GM19025 (cell line): ENCODE measurements at regions not wholly inside any gene's neighbourhood (a gene's known extent, or its start where the extent isn't known, plus 50 kb on each side); places are given as distances from the start of the nearest gene placed in this dataset.

Experiments
- ATAC-seq: cut with Tn5 transposase; IDR thresholded peaks from one replicate; pipeline ENCODE4 v1.9.1; 2021; ENCODE audit warnings: mild to moderate bottlenecking, low read depth, moderate library complexity; ENCODE audit not compliant: unreplicated experiment

DNA sequence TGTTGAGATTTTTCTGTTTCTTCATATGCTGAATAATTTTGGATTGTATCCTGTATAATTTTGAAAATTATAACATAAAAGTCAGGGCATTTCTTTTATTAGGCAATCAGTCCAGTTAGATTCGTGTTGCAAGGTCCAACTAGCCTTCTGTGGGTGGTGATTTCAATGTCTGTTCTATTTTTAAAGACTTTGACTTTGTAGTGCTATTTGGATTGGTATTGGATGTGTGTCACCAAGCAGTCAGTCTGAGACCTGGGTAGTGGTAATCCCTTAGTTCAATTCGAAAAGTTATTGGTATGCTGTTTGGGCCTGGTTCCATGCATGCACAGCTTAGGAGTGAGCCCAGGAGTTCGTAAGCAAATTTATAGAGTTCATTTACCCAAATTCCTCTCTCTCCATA lies 82.2 kb downstream of the EPDR1 start:
- ATAC-seq: no peak

DNA sequence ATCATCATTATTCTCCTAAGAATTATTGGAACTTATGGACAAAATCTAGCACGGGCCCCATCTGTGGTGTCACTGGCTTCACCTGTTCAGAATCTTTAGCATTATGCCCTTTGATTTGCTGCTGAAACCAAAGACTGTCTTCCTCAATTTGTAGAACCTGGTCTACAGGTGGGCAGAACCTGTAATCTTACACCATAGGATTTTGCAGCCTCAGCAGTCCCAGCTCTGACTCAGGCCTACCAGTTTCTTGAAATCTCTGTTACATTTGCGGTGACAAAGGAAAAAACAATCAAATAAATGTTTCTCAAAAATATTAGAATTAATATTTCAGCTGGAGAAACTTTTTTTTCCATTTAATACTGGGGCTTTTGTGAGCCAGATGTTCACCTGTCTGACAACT lies 86.1 kb downstream of the EPDR1 start:
- no peak for ATAC-seq

DNA sequence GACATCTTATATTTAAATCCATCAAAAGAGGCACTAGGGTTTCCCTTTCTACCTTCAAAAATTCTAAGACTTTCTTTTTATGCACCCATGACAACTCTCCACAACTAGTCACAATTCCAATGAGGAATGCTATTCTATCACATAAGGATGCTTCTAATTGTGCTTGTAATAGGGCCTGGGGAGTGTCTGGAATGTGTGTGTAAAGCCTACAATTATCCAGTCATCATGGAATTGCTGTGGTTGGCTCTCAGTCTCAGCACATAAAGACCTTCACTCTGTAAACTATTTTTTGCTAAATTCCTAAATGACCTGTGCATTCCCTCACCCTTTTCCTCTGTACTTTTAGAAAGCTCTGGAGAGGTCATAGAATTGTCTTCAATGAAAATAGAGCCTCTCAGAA lies 86.7 kb downstream of the EPDR1 start:
- ATAC-seq: no peak

DNA sequence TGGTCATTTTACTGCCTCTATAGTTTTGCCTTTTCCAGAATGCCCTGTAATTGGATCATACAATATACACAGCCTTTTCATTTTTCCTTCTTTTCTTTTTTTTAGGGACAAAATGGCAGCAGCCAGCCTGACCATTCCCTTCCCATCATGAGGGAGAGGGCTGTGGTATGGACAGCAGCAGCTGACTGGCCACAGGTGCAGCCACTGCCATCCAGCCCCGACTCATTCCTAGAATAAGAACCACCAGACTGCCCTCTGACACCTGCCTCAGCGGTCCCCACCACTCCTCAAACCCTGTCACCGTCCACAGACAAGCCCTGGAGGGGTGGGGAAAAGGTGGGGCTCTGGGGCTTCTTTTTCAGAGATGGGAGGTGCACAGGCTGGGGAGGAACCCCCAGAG lies 92.8 kb downstream of the EPDR1 start:
- no peak for ATAC-seq

DNA sequence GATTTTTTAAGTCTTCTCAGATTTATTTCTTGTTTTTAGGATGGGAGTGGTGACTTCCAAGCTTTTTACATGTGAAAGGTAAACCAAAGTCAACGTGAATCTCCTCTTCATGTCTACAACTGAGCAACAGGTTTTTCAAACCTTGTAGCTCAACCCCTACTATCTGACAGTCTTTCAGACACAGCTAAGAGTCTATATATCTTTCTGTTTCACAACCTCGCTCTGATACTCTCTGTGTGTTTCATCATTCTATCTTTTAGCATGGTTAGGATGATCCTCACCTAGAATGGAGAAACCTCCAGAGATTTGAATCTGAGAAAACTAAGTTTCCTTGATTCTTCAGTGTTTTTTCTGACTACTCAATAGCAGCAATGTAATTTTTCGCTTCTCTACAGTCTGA lies 96.1 kb downstream of the EPDR1 start:
- peak; percentile 50 for ATAC-seq

DNA sequence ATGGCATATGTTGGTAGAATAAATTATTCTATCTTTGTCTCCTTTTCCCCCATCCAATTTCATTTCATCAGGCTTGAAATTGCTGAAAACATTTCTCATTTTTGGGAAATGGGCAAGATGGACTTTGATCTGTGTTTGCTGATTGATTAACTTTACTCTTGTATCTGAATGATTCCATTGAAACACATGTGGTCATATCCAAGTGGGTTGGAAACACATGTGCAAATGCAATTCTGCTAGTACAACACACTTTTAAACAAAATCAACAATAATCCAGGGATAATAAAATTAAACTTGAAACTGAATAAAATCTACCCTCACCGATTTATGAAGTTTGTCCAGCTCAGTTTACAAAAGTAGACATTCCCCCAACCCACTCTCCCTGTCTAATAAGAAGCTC lies 96.9 kb downstream of the EPDR1 start:
- no peak for ATAC-seq

DNA sequence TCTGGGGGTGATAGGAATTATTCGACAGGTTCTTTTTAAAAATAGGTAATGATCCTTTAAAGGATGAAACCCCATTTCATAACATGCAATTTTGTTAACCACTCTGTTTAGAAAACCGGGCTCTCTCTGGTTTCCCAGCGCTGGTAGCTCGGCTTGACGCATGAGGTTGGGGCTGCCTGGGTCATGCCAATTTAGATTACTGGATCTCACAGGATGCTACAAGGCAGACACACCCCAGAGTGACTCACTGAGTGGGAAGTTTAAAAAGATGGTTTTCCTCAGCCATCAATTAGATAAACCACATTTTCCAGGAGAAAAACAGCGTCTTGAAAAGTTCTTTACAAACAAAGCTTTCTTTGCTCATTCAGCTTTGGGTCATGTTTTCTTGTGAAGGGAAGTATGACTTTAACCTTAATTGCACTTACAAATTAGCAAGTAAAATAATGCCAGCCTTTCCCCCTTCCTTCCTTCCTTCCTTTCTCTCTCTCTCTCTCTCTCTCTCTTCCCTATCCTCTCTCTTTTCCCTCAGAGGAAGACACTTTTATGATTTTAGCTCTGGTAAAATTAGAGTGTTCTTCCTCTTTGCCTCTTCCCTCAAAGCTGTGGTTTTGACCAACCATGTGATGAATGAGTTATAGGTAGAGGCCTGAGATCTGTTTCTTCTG lies 99.8 kb downstream of the EPDR1 start:
- ATAC-seq: no peak

DNA sequence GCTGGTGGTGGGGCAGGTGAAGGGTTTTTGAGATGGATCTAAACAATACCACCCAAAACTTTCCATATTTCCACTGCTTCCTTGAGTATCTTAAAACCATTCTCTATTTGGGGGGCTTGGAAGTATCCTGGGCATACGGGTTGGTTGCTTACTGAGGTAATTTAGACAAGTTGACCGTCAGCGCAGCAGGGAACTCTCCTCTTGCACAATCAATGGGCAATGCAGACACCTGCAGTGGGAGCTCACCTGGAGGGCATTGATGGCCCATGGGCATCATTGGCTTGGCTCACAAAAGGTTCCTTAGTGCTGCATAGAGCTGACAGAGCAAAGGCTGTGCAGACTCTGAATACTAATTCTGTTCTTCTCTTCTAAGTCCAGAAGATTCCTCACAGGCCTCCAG lies 101.5 kb downstream of the EPDR1 start:
- ATAC-seq: no peak

DNA sequence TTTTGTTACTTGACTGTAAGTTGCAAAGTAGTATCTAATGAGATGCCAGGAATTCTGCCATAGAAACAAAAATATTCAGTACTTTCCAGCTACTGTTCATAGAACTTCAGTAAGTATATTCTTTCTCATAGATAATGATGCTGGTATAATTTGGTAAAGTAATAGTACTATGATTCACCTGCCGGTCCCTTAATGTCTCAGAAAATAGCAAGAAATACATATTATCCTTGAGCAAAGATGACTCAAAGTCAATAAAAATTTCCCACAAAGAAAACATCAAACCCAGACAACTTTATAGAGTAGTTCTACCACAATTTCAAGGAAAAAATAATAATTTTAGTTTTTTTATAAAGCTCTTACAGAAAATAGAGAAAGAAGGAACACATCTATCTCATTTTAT lies 105.4 kb downstream of the EPDR1 start:
- ATAC-seq: no peak

DNA sequence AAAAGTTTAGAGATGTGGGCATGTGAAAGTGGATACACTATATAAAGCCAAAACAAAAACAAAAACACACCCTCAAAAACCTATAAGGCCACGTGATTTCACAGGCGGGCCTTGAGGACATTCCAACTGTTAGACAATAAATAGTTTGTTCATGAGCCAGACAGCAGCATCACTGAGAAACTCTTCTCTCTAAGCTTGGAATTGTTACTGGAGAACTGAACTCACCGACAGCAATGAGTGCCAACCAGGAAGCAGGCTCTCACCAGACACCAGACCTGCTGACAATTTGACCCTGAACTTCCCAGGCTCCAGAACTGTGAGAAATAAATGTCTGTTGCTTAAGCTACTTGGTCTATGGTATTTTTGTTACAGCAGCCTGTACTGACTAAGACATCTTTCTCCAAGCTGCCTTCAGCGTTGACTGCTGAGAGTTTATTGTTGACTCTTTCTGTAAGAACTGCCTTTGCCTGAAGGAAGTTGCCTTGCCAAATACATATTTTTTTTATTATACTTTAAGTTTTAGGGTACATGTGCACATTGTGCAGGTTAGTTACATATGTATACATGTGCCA lies 107.5 kb downstream of the EPDR1 start:
- no peak for ATAC-seq

DNA sequence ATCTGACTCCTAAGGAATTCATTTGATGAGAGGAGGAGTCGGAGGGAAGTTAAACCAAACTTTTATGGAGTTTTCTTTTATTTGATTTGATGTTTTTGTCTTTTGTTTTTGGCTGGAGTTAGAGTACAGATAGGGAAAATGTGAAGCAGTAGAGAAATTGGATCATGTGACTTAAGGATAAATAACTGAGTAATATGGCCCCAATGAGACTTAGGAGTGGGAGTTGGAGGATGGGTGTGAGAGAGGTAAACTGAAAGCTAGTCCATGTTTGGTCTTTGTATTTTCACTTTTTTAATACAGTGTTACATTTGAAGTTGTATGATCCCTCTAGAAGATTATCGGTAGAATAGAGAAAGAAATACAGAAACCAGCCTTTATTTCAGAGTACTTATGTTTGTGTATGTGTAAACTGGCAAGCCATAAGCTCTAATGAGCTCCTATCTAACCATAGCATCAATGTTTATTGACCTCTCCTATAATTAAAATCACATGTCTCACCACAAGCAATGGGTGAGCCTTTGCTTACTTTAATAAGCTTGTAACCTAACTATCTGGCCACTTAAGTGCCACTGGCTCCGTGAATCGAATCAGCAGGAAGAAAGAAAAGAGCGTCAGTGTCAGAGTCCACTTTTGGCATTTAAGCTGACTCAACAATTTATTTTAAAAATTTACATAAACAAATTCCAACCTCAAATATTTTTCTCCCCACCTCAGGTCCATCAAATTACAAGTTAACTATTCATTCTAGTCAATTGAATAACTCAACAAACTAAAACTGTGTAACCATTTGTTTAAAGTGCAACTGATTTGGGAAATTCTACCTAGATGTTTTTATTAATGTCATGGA lies 113.8 kb downstream of the EPDR1 start:
- no peak for ATAC-seq

DNA sequence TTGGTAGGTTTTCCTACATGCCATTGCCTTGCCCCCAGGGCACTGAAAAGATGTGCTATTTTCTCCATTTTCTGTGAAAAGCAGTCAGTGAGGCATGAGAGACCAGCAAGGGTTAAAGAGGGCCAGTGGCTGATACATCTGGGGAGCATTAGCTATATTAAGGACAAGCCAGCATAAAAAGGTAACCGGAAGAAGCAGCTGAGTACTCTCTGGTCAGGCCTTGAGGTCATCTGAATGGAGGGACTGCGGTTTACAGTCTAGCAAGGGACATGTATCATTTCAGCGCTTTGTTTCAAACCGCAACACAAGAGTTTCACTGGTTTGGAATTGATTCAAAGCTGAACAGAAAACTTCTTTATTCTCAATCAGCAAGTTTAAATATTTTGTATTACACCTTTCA lies 120.4 kb downstream of the EPDR1 start:
- ATAC-seq: no peak

DNA sequence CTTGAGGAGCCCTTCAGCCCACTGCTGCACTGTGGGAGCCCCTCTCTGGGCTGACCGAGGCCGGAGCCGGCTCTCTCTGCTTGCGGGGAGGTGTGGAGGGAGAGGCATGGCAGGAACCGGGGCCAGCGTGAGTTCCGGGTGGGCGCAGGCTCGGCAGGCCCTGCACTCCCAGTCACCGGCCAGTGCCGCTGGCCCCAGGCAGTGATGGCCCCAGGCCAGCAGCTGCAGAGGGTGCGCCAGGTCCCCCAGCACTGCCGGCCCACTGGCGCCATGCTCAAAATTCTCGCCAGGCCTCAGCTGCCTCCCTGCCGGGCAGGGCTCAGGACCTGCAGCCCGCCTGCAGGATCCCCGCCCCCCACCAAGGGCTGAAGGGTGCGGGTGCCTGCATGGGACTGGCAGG lies 128.4 kb upstream of the STARD3NL start:
- no peak for ATAC-seq

DNA sequence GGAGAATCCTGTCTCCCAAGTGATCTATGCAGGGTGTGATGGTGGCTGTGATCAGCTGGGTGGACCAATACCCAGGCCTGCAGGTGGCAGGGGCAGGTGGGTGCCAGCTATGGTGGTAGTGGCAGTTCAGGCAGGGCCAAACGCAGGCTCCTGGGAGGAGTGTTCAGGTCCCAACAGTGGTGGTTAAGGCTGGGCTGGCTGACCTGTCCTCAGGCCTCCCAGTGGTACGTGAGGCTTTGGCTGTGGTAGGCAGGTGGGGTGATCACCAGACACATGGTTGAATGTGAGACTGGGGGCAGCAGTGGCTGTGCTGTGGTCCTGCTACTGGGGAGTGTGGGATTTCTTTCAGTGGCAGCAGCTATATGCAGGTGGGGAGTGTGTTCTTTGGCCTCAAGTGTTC lies 126.7 kb upstream of the STARD3NL start:
- ATAC-seq: no peak

DNA sequence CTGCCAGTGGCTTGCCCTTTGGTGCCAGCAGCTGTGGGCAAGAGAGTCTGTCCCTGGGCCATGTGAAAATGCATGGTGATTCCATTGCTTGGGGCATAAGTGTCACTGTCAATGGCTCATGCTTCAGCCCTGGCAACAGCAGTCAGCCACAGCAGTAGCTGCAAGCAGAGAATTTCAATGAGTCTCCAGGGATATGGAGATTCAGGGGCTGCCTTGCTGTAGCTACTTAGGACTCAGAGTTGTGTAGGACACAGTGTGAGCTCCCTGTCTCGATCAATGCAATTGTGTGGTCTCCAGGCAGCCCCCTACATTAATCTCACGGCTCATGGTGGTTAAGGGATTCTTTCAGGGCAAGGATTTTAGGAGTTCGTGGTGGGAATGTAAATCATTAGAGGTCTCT lies 126.3 kb upstream of the STARD3NL start:
- no peak for ATAC-seq

DNA sequence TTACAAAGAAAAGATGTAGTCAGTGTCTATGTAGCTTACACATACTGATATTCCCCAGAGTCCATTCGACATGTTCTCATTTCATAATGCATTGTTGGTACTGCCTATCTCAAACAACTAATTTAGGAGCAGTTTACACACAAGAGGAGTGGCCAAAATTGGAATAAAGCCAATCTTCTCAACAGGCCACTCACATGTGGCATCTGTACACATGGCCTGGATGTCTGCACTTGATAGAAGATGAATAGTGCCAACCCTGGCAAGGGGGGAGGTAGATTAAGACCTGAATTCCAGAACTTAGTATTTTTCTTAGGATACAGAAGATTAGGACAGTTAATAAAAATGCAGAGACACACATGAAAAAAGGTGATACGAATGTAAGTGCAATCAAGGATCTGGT lies 125.3 kb upstream of the STARD3NL start:
- ATAC-seq: no peak

DNA sequence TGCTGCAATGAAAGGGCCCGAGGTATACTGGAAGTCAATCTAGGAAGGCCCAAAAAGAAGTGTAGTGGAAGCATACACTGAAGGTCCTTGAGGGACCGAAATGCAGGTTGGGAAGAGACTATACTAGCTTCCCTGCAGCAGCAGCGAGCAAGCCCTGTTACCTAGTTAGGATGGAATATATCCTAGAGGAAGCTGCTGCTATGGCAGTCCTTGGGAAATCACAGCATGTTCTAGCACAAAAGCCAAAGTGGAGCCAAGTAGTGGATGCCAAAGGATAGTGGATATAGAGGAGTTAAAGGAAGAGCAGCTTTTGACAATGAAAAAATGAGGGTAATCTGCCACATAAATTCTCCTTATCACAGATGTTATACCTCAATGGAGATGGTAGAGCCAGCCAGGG lies 123.8 kb upstream of the STARD3NL start:
- ATAC-seq: no peak

DNA sequence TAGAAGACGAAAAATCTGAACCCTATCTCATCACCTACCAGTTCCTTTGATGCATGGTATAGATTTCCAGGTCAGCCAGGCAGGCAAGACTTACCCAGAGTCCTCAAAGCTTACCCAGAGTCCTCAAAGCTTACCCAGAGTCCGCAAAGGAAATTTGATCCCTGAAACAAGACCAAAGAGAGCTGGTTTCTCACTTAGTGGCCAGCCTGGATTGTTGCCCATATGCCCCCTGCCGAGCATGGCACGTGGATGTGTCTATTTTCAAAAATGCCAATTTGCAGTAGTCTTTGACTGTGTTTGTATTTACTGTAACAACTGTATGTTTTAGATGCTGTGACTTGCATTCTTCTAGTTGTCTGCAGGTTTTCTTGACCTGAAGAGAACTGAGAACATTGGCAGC lies 120.2 kb upstream of the STARD3NL start:
- ATAC-seq: no peak

DNA sequence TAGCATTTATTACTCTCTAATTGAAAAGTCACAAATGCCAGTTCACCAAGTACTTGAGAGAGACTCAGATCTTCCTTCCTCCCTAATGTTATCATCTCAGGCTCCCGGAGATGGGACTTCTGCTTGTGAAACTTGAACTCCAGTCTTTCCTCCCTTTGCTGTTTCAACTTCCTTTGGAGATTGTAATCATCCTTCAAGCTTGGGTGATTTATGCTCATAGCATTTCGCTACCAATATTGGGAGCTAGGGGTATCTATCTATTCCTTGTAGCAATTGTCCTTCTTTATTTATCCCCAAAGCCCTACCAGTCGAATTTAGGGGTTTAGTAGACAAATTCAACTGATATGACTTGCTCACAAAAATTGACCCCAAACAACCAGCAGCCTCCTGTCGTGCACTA lies 117.9 kb upstream of the STARD3NL start:
- no peak for ATAC-seq

DNA sequence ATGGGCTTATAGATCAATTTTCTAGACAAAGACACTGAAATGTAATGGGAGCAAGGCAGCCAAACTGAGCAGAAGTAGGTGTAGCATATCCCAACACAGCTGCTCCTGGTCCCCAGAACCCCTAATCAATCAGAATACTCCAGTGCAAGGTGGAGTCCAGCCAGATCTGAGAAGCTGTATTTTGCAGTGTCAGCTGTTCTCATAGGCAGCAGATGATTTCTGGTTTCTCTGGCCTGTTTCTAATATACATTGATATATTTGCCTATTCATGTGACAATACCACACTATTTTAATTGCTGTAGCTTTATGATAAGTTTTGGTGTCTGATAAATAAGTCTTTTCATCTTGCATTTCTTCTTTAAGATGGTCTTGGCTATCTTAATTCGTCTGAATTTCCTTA lies 117.4 kb upstream of the STARD3NL start:
- ATAC-seq: no peak

DNA sequence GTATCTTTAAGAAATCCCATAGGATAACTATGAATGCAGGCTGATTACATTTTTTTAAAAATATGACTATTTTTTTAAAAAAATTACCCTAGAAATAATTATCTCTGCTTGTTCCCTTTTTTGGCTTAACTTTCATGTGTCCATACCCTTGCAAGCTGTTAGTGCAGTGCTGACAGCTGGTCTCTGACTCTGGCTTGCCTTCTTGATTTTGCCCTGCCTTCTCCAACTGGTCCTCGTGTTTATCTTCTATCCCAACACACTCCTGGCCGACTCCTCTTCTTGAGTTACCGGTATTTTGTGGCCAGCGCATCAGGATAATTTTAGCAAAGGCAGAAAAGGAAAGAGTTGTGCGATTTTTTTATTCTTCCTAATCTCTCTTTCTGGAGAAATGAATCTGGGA lies 111.7 kb upstream of the STARD3NL start:
- no peak for ATAC-seq

DNA sequence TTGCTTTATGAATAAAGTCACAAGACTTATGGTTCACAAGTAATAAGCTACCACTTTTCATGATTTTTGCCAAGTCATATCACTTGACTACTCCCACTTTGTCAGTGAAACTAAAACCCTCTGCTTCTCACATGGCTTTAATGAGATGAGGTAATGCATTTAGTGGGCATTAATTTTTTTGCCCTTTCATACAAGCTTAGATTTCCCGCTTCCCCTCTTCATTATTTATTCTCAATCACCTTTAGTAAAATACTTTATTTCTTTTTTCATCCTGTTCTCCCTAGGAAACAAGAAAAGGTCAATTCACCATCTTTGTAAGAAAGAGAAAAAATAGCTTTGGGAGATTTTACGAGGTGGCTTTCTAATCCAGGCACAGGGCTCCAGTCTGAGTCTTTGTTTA lies 109.6 kb upstream of the STARD3NL start:
- ATAC-seq: no peak
